B cell (primary cell): ENCODE measurements at regions not wholly inside any gene's neighbourhood (a gene's known extent, or its start where the extent isn't known, plus 50 kb on each side); places are given as distances from the start of the nearest gene placed in this dataset.

Experiments
- ATAC-seq: fragments of 200-7000 bp; cut with Tn5 transposase; one replicate; pipeline ENCODE4 v1.10.0; 2021; ENCODE audit warnings: low read depth, mild to moderate bottlenecking, moderate number of reproducible peaks, moderate library complexity
- CTCF ChIA-PET: fragments of 350-600 bp; sonication (Branson Sonifier 250); formaldehyde crosslinking; loops from one replicate; lab custom pipeline; 2021; ENCODE audit warnings: antibody characterized with exemption, inconsistent platforms; lab: Charles Lee
- POLR2A ChIA-PET: fragments of 350-600 bp; sonication (Branson Sonifier 250); formaldehyde crosslinking; loops from one replicate; lab custom pipeline; 2021; ENCODE audit warnings: antibody characterized with exemption; lab: Charles Lee
- DNase-seq: peaks from one replicate; pipeline ENCODE4 v3.0.0; 2013
- H2AFZ ChIP-seq: 2 replicates; pipeline ENCODE4 v1.6.1; 2012; ENCODE audit warnings: mild to moderate bottlenecking, low read depth, low read length; ENCODE audit not compliant: insufficient read depth, poor library complexity, severe bottlenecking
- H3K27ac ChIP-seq, 2 donors: 1 replicate in 1 of 2; 2 replicates in 1 of 2; pipeline ENCODE4 v1.5.1; 2012 to 2013; ENCODE audit warnings: low read length in 2 of 2, mild to moderate bottlenecking in 2 of 2, moderate library complexity in 1 of 2
- H3K27me3 ChIP-seq, 4 experiments: fragments of 200-600 bp in 1 of 4; sonication (generic) in 1 of 4; replicated peaks in 1 of 4; 1 replicate in 2 of 4; 2 replicates in 2 of 4; pipeline versions ENCODE4 v1.6.1 to v1.7.0; 2013 to 2016; ENCODE audit warnings: low read length in 3 of 4, mild to moderate bottlenecking in 2 of 4, mixed read lengths in 1 of 4, moderate library complexity in 1 of 4; ENCODE audit not compliant: insufficient read depth in 4 of 4, control insufficient read depth in 3 of 4; ENCODE audit errors: control extremely low read depth in 1 of 4
- H3K36me3 ChIP-seq, 2 experiments: replicated peaks in 1 of 2; 1 replicate in 1 of 2; 2 replicates in 1 of 2; pipeline versions ENCODE4 v1.6.1 to v1.7.1; 2013; ENCODE audit warnings: low read length in 1 of 2; ENCODE audit not compliant: insufficient read depth in 2 of 2, control insufficient read depth in 1 of 2; ENCODE audit errors: control extremely low read depth in 1 of 2, extremely low read depth in 1 of 2
- H3K4me1 ChIP-seq, 2 donors: fragments of 200-600 bp in 1 of 2; sonication (generic) in 1 of 2; 1 replicate in 1 of 2; 2 replicates in 1 of 2; pipeline versions ENCODE4 v1.5.1 to v1.6.1; 2013 to 2017; ENCODE audit warnings: low read length in 2 of 2; ENCODE audit not compliant: control insufficient read depth in 2 of 2, insufficient read depth in 2 of 2
- H3K4me2 ChIP-seq: replicated peaks from 2 replicates; pipeline ENCODE3; 2012; ENCODE audit warnings: mild to moderate bottlenecking, low read depth, low read length; ENCODE audit not compliant: poor library complexity, severe bottlenecking
- H3K4me3 ChIP-seq, 5 experiments: fragments of 200-600 bp in 1 of 5; sonication (generic) in 1 of 5; 1 replicate in 3 of 5; 2 replicates in 2 of 5; pipeline versions ENCODE4 v1.5.1 to v1.7.0; 2011 to 2016; ENCODE audit warnings: low read length in 4 of 5, mild to moderate bottlenecking in 4 of 5, low read depth in 2 of 5, control low read depth in 1 of 5, moderate library complexity in 1 of 5; ENCODE audit not compliant: insufficient read depth in 1 of 5; ENCODE audit errors: control extremely low read depth in 1 of 5, extremely low read depth in 1 of 5
- H3K79me2 ChIP-seq: fragments of 200-600 bp; sonication (generic); one replicate; pipeline ENCODE4 v1.6.0; 2016; ENCODE audit warnings: low read length; ENCODE audit not compliant: control insufficient read depth, insufficient read depth
- H3K9ac ChIP-seq: fragments of 200-600 bp; sonication (generic); 2 replicates; pipeline ENCODE4 v1.6.1; 2017; ENCODE audit warnings: mild to moderate bottlenecking, low read length, moderate library complexity
- H3K9me3 ChIP-seq, 3 donors: one replicate each; pipeline versions ENCODE4 v1.6.1 to v1.7.1; 2013; ENCODE audit warnings: low read length in 2 of 3; ENCODE audit not compliant: control insufficient read depth in 2 of 3, insufficient read depth in 1 of 3; ENCODE audit errors: control extremely low read depth in 1 of 3
- H4K20me1 ChIP-seq: 2 replicates; pipeline ENCODE4 v1.6.0; 2012; ENCODE audit warnings: mild to moderate bottlenecking, low read length; ENCODE audit not compliant: insufficient read depth, control insufficient read depth, poor library complexity, severe bottlenecking
- H3K27ac Mint-ChIP-seq: one replicate; pipeline ENCODE4 v1.8.0; 2021; ENCODE audit warnings: mixed read lengths
- H3K27me3 Mint-ChIP-seq: one replicate; pipeline ENCODE4 v1.8.0; 2021; ENCODE audit warnings: mixed read lengths
- H3K4me1 Mint-ChIP-seq: one replicate; pipeline ENCODE4 v1.8.0; 2021; ENCODE audit warnings: mixed read lengths
- H3K4me3 Mint-ChIP-seq: one replicate; pipeline ENCODE4 v1.8.0; 2021; ENCODE audit warnings: mixed read lengths
- H3K9me3 Mint-ChIP-seq: one replicate; pipeline ENCODE4 v1.8.0; 2022; ENCODE audit warnings: mixed read lengths; ENCODE audit not compliant: insufficient read depth
- EZH2 ChIP-seq: IDR thresholded peaks from 2 replicates; pipeline ENCODE4 v1.6.1; 2012; ENCODE audit warnings: borderline replicate concordance, low read depth, mild to moderate bottlenecking, moderate library complexity, low read length; ENCODE audit not compliant: insufficient read depth, poor library complexity, severe bottlenecking
- WGBS: methylation state at CpG from one replicate; pipeline ENCODE4 v1.1.5; 2013; ENCODE audit warnings: missing lambda C conversion rate; ENCODE audit not compliant: insufficient coverage; 5-methylcytosine and 5-hydroxymethylcytosine counted together
- intact Hi-C: fragments of 100-400 bp; cut with micrococcal nuclease; formaldehyde crosslinking; loops from one replicate; pipeline ENCODE4 v1.10.0; 2022
- TF ChIP-seq, protein P1 (sequence below): fragments of 200-600 bp; IDR thresholded peaks from one replicate; pipeline ENCODE4 v1.8.0; 2022; ENCODE audit warnings: antibody characterized with exemption, mild to moderate bottlenecking

DNA sequence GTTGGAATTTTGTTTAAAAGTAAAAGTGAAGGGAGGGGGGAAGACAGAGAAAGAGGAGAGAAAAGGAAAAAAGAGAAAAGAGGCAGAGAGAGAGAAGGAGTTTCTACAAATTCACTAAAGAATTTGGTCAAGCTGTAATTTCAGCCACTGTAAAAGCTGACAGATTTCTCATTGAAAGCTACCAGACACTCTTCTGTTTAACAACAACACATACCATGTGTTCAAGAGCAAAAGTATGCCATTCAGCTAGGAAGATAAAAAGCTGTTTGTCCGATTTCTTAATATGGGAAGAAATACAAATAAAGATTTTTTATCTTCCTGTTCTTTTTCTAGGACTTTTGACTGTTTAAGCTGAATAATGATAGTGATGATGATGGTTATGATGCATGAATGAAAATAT lies 204.8 kb upstream of the RSPO3 start:
- Mint-ChIP-seq H3K4me1 (no peaks in the 10 kb centered on the region), H3K27me3 (no peaks in the 10 kb centered on the region), H3K4me3 (no peak overlapping the region), H3K27ac (no peak overlapping the region), H3K9me3 (peaks cover 2% of the 10 kb centered on the region)
- Histone ChIP-seq H4K20me1 (no peaks in the 10 kb centered on the region), H3K27ac (no peak overlapping the region), H3K4me3 (no peak overlapping the region), H3K9ac (no peak overlapping the region), H3K36me3 (no peaks in the 10 kb centered on the region), H3K4me1 (no peaks in the 10 kb centered on the region), H2AFZ (no peak overlapping the region), H3K9me3 (no peaks in the 10 kb centered on the region), H3K4me2 (no peak overlapping the region), H3K79me2 (no peaks in the 10 kb centered on the region), H3K27me3 (no peaks in the 10 kb centered on the region)
- intact Hi-C loops: no loop called here
- TF ChIP-seq, protein P1, sequence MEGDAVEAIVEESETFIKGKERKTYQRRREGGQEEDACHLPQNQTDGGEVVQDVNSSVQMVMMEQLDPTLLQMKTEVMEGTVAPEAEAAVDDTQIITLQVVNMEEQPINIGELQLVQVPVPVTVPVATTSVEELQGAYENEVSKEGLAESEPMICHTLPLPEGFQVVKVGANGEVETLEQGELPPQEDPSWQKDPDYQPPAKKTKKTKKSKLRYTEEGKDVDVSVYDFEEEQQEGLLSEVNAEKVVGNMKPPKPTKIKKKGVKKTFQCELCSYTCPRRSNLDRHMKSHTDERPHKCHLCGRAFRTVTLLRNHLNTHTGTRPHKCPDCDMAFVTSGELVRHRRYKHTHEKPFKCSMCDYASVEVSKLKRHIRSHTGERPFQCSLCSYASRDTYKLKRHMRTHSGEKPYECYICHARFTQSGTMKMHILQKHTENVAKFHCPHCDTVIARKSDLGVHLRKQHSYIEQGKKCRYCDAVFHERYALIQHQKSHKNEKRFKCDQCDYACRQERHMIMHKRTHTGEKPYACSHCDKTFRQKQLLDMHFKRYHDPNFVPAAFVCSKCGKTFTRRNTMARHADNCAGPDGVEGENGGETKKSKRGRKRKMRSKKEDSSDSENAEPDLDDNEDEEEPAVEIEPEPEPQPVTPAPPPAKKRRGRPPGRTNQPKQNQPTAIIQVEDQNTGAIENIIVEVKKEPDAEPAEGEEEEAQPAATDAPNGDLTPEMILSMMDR: no peak
- no peak for TF ChIP-seq EZH2
- ChIA-PET CTCF (no interaction called here), POLR2A (no interaction called here)
- no peak for DNase-seq
- ATAC-seq: no peak
- no CpG with 5 or more reads among the region's 1 CpG for WGBS

DNA sequence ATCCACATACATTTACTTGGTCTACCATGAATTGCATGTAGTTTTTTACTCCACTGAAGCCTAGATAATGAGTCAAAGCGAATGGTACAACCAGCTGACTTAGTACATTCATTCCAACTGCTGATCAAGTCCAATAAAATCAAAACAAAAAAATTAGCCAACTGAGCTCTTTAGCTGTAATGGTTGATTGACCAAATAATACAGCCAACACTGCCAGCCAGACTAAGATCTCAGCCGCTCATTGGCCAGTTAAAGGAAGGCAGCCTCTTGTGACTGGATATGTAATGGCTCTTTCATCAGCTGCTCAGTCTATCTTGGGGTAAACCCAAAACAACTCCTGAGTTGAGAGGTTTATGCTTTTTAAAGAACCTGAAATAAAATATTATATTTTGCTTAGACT lies 204.3 kb upstream of the RSPO3 start:
- H3K9me3 Mint-ChIP-seq: peaks cover 2% of the 10 kb centered on the region
- no peaks in the 10 kb centered on the region for H3K4me1 Mint-ChIP-seq
- TF ChIP-seq EZH2: no peak
- TF ChIP-seq, protein P1: no peak
- intact Hi-C loops: no loop called here
- Histone ChIP-seq H3K4me3 (no peak overlapping the region), H3K9ac (no peak overlapping the region), H3K27me3 (no peaks in the 10 kb centered on the region), H3K79me2 (no peaks in the 10 kb centered on the region), H3K4me2 (no peak overlapping the region), H3K36me3 (no peaks in the 10 kb centered on the region), H3K4me1 (no peaks in the 10 kb centered on the region), H2AFZ (no peak overlapping the region), H3K27ac (no peak overlapping the region), H4K20me1 (no peaks in the 10 kb centered on the region), H3K9me3 (no peaks in the 10 kb centered on the region)
- no peak for DNase-seq
- no peak for ATAC-seq
- no CpG with 5 or more reads among the region's 2 CpGs for whole genome bisulfite sequencing
- no peak overlapping the region for H3K27ac Mint-ChIP-seq
- ChIA-PET POLR2A (no interaction called here), CTCF (no interaction called here)
- no peak overlapping the region for H3K4me3 Mint-ChIP-seq
- no peaks in the 10 kb centered on the region for H3K27me3 Mint-ChIP-seq
